NCI-H2081 treated with DMSO at 0.1 percent for 48 hours (cell line): ENCODE measurements at regions not wholly inside any gene's neighbourhood (a gene's known extent, or its start where the extent isn't known, plus 50 kb on each side); places are given as distances from the start of the nearest gene placed in this dataset.

Source experiments
- DNase-seq: peaks from one replicate; lab custom pipeline; 2025; lab: John Stamatoyannopoulos, UW

DNA sequence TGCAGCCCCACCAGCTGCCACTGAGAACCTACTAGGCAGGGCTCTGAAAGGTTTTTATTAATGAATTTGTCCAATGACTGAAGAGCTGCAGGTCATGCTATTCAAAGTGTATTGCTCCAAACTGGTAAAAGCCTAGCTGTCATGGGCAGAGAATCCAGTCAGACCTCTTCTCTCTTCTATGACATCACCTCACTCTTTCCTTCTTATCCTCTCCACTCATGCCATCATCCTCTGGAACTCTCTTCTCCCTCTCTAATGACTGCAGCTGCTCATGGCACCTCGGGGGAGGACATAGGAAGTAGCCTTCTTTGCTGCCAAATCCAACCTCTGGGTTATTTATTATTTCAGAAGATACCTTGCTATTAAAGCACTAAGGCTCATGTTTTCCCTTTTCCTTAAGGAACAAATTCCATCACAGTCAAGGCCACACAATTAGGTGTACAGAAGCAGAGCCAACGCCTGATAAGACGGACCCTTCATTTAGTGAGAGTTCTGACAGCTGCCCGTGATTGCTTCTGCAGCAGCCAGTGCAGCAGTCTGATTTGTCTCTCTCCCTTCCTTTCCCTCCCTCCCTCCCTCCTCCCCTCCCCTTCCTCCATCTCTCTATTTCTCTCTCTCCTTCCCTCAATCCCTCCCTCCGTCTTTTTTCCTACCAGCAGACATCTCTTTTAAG is 87.0 kb upstream of the ONECUT1 start:
- no peak for DNase-seq

DNA sequence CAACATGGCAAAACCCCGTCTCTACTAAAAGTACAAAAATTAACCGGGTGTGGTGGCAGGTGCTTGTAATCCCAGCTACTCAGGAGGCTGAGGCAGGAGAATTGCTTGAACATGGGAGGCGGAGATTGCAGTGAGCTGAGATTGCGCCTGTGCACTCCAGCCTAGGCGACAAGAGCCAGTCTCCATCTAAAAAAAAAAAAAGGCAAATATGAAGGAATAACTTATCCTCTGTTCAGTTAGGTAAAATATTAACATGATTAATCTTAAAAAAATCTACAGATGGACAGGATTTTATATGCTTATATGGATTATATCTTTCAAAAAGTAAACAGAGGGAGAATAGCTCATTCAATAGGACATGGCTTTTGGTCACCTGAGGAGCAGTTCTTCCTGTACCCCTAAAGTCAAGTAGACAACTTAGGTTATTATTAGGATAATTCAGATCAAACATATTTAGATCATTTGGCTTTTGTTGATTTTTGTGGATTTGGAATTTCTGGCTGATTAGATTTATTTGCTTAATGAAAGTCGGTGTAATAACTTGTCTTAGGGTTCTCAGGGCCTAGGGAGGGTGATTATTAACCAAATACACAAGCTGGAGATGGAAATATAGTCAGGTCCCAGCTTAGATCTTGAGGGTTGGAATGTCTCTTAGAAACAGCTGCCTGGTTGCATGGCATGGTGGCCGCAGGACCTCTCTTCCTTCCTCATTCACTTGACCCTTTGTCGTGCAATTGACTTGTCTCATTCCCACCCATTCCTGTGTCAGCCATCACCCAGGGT is 82.1 kb upstream of the ONECUT1 start:
- no peak for DNase-seq

DNA sequence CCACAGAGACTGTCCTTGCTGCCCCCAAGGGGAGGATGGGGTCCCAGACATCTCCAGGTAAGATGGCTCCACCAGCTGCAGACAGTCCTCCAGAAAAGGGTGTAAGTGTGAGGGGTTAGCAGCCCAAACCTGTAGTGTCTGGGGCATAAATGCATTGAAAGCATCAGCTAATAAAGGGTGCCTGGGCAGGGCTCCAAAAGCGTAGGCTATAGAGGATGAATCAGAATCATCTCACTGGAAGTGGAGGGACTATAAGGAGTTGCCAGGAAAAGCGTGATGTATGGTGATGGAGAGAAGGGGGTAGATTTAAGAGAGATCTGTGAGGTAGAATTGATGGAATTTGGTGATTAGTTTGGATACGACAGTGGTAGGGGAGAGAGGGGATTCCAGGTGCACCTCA is 79.9 kb upstream of the ONECUT1 start:
- DNase-seq = no peak

DNA sequence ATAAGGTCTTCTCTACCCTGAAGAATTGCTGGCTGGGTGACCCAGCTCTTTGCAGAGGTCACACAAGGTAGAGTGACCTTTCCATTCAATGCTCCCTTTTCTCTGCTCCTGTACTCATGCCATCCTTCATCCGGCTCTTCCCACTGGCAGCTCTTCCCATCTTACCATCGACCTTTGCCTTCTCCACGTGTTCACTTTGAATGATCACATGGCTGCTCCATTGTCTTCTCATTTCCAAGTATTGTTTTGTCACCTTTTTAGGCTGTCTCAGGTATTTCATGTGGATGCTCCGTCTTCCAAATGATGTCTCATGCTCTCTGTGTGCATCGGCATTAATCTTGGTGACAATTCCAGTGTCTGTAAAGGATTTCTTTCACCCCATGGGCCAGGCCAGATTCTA is 76.6 kb upstream of the ONECUT1 start:
- no peak for DNase-seq

DNA sequence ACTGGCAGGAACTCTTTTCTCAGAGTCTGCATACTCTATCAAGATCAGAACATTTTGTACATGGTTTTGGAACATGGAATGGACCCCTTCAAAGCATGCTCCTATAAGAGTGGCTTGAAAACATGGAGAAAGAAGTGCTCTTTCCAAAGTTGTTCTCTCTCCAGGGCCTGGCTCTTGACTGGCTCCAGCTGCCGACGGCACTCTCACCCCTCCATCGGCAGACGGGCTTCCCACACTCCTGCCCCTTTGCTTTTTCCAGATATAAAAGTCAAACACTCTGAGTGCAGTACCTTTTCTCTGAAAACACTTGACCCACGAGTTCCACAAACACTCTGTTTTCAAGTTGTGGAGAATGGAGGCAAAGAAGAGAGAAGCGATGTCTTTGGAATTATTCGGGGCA is 72.5 kb upstream of the ONECUT1 start:
- no peak for DNase-seq

DNA sequence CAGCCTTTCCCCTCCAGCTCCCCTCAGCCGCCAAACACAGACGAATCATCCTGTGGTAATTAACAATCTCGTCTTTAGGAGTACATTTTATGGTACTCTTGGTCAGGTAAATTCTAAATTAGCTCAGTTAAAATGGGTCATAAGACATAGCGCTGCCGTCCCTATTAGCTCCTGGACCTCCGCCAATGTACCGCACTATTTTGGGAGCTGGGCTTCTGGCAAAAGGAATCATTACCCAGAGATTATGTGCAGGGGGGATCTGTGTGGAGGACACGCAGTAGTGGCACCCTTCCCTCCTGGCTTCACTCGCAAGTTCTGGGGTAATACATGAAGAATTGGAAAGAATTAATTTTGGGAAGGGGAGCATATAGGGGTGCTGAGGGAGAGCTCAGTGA is 68.6 kb upstream of the ONECUT1 start:
- DNase-seq = no peak

DNA sequence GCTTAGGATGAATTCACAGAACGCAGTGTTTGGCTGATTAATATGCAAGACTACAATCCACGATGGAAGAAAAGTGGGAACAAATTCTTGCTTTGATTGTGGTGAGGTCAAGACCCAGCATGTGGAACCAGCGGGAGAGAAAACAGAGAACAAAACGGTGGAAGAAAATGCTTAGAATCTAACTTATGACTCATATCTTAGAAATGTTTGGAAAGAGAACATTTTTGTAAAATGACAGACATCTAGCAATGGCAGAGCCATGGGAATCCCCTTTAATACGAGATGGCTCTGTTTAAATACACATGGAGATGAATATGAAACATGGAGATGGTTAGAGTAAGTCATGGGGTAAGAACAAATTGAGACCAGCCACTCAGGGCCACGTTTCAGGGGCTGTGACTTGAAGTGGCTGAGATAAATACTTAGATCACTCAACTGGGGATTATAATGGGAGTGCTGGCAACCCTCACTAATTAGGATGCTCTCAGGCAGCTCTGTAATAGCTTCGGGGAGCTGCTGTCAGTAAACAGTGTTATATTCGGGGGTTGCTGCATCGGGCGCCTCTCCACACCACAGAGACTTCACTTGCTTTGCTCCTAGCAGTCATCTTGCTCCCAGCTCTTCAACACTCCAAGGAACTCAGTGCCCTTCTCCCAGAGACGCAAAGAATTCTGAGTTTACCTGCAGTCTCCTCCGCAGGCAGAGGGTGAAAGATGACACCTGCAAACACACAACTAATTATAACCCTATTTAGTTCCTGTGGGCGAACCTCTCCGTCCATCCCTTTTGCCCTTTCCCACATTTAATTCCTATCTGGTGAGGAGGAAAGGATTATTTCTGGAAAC is 68.0 kb upstream of the ONECUT1 start:
- no peak for DNase-seq

DNA sequence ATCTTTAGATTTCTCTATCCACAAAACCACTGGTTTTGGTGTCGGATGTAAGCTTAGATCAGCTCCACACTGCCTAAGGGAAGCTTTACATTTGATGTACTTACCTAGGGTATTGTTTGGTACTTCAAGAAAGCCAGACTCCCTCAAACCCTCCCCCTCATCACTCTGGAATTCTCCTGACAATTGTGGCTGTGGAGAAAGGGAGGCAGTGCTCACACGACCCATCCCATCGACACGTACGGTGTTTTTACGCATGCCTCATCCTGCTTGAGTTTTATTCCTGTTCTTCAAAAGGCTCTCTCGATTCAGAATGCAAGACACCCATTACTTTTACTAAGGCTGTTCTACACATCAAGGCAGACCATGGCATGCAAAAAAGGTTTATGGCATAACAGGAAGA is 67.3 kb upstream of the ONECUT1 start:
- DNase-seq = no peak

DNA sequence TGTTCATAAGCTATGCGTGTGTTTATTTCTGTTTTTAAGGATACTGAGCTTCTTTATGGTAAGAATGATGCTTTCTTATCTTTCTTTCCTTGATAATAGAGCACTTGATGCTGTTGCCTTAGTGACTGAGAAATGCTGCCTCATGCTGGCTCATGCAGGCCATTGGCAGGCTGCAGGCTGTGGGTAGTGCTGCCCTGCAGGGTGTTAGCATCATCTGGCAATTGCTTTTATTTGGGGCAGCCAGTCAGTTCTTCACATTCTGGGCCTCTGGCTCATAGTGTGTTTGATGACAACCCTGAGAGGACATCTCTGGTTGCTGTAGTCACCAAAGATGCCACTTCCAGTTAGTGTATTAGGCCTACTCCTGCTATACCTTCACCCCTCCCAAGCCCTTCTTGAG is 66.2 kb upstream of the ONECUT1 start:
- DNase-seq = no peak

DNA sequence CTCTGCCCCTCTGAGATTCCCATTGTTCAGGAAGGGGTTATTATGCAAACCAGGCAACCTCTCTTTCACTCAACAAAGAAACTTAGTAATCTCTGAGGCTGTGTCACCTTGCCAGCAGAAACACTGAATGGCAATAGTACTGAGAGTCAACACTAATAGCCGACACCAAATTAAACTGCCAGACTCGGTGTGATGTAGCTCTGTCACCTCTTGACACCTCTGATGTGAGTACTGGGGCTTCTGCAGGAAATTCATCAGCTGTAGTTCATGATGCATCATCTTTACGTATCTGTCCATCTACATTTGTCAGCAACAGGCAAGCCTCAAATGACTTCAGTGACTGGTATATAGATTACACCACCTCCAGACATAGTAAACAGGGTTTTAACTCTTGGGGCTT is 65.0 kb upstream of the ONECUT1 start:
- DNase-seq = no peak

DNA sequence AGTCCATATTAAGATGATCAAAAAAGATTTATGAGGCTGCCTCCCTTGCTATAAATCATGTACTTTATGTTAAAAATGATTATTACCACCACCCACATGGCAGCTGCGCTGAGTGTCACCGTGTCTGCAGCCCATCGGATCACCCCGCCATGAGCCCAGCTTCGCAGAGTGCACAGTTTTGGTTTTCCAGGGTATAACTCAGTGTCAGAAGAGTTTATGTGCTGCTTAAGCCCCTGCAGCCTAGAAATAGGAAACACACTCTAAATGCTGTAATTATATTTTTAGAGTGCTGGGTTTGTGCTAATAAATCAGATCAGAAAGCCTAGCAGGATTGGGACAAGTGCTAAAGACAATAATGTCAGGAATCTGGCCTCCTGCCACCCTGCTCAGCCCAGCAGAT is 54.7 kb upstream of the ONECUT1 start:
- DNase-seq = no peak
